IMR-90 (cell line): ENCODE measurements at regions not wholly inside any gene's neighbourhood (a gene's known extent, or its start where the extent isn't known, plus 50 kb on each side); places are given as distances from the start of the nearest gene placed in this dataset.

Experiments
- ATAC-seq: fragments of 200-7000 bp; cut with Tn5 transposase; 2 replicates; pipeline ENCODE4 v1.9.1; 2020; ENCODE audit warnings: low read depth, mild to moderate bottlenecking, moderate library complexity
- BruUV-seq: library from RNA; stranded (reverse); fragments of 400-500 nt; replicated peaks from 2 replicates; lab custom pipeline; 2021; lab: Mats Ljungman, UMichigan
- CTCF ChIA-PET: fragments of 300-600 bp; formaldehyde crosslinking; extraction: SDS; loops from one replicate; lab custom pipeline; 2021; ENCODE audit warnings: antibody characterized with exemption; lab: Yijun Ruan, JAX
- POLR2A ChIA-PET: fragments of 300-600 bp; sonication (Branson Sonifier 250); formaldehyde crosslinking; loops from one replicate; lab custom pipeline; 2022; ENCODE audit warnings: antibody characterized with exemption; ENCODE audit not compliant: unreplicated experiment; lab: Charles Lee
- DNase-seq: peaks from one replicate; pipeline ENCODE4 v3.0.0; 2013
- H2AFZ ChIP-seq: replicated peaks from 2 replicates; pipeline ENCODE3; 2013; ENCODE audit warnings: low read length, mild to moderate bottlenecking; ENCODE audit not compliant: poor library complexity
- H2AK5ac ChIP-seq: 2 replicates; pipeline ENCODE4 v1.6.1; 2013; ENCODE audit warnings: low read depth, low read length, inconsistent platforms
- H2AK9ac ChIP-seq: replicated peaks from 2 replicates; pipeline ENCODE3; 2013; ENCODE audit warnings: mild to moderate bottlenecking, low read depth, low read length, moderate library complexity; ENCODE audit not compliant: poor library complexity
- H2BK120ac ChIP-seq: 2 replicates; pipeline ENCODE4 v1.6.1; 2013; ENCODE audit warnings: low read depth, low read length, inconsistent platforms
- H2BK15ac ChIP-seq: 3 replicates; pipeline ENCODE4 v1.6.1; 2013; ENCODE audit warnings: low read depth, low read length, inconsistent platforms
- H2BK20ac ChIP-seq: 2 replicates; pipeline ENCODE4 v1.6.1; 2013; ENCODE audit warnings: low read depth, mild to moderate bottlenecking, inconsistent platforms, low read length, moderate library complexity
- H2BK5ac ChIP-seq: 2 replicates; pipeline ENCODE4 v1.6.1; 2013; ENCODE audit warnings: mild to moderate bottlenecking, low read depth, low read length, inconsistent platforms; ENCODE audit not compliant: poor library complexity, severe bottlenecking
- H3K14ac ChIP-seq: replicated peaks from 2 replicates; pipeline ENCODE4 v1.6.1; 2013; ENCODE audit warnings: low read depth, low read length, inconsistent platforms
- H3K18ac ChIP-seq: 2 replicates; pipeline ENCODE4 v1.6.1; 2013; ENCODE audit warnings: low read depth, low read length, control low read depth
- H3K23ac ChIP-seq: 2 replicates; pipeline ENCODE4 v1.6.1; 2013; ENCODE audit warnings: low read depth, low read length, inconsistent platforms
- H3K27ac ChIP-seq: 2 replicates; pipeline ENCODE4 v1.5.1; 2013; ENCODE audit warnings: mild to moderate bottlenecking, control low read depth, low read length; ENCODE audit not compliant: insufficient read depth
- H3K27me3 ChIP-seq: 2 replicates; pipeline ENCODE4 v1.6.1; 2013; ENCODE audit warnings: low read length; ENCODE audit not compliant: control insufficient read depth, insufficient read depth
- H3K36me3 ChIP-seq: 2 replicates; pipeline ENCODE4 v1.6.1; 2013; ENCODE audit warnings: low read length, mixed read lengths; ENCODE audit not compliant: control insufficient read depth, insufficient read depth
- H3K4ac ChIP-seq: 2 replicates; pipeline ENCODE4 v1.6.1; 2013; ENCODE audit warnings: low read depth, low read length, inconsistent platforms
- H3K4me1 ChIP-seq: 2 replicates; pipeline ENCODE4 v1.6.1; 2013; ENCODE audit warnings: low read length, mixed read lengths; ENCODE audit not compliant: control insufficient read depth, insufficient read depth
- H3K4me2 ChIP-seq: 2 replicates; pipeline ENCODE4 v1.6.1; 2013; ENCODE audit warnings: low read depth, mild to moderate bottlenecking, control low read depth, low read length, moderate library complexity
- H3K4me3 ChIP-seq: 2 replicates; pipeline ENCODE4 v1.5.1; 2013; ENCODE audit warnings: low read depth, mild to moderate bottlenecking, control low read depth, low read length, moderate library complexity; ENCODE audit not compliant: insufficient read depth
- H3K56ac ChIP-seq: 2 replicates; pipeline ENCODE4 v1.6.1; 2013; ENCODE audit warnings: low read length, inconsistent platforms; ENCODE audit not compliant: insufficient read depth; ENCODE audit errors: extremely low read depth
- H3K79me1 ChIP-seq, 2 experiments: 2 replicates each; pipeline ENCODE4 v1.6.1; 2013; ENCODE audit warnings: low read length in 2 of 2, inconsistent platforms in 1 of 2, low read depth in 1 of 2
- H3K9ac ChIP-seq: 2 replicates; pipeline ENCODE4 v1.6.1; 2013; ENCODE audit warnings: low read depth, low read length, control low read depth
- H3K9me1 ChIP-seq: 2 replicates; pipeline ENCODE4 v1.6.1; 2013; ENCODE audit warnings: low read length, inconsistent platforms; ENCODE audit not compliant: insufficient read depth
- H3K9me3 ChIP-seq: 2 replicates; pipeline ENCODE4 v1.6.1; 2013; ENCODE audit warnings: low read length; ENCODE audit not compliant: control insufficient read depth, insufficient read depth
- H4K20me1 ChIP-seq: 2 replicates; pipeline ENCODE4 v1.6.1; 2013; ENCODE audit warnings: low read length, inconsistent platforms; ENCODE audit not compliant: insufficient read depth
- H4K5ac ChIP-seq: 2 replicates; pipeline ENCODE4 v1.6.1; 2013; ENCODE audit warnings: mild to moderate bottlenecking, low read depth, low read length, control low read depth
- H4K8ac ChIP-seq, 2 experiments: 2 replicates each; pipeline ENCODE4 v1.6.1; 2013; ENCODE audit warnings: low read depth in 2 of 2, low read length in 2 of 2, control low read depth in 1 of 2, inconsistent platforms in 1 of 2
- H4K91ac ChIP-seq: 2 replicates; pipeline ENCODE4 v1.6.1; 2013; ENCODE audit warnings: low read depth, low read length, inconsistent platforms; ENCODE audit not compliant: insufficient read depth
- BHLHE40 ChIP-seq: fragments of 150-350 bp; IDR thresholded peaks from 2 replicates; pipeline ENCODE4 v1.6.1; 2016; ENCODE audit warnings: mild to moderate bottlenecking, low read depth, low read length
- FOS ChIP-seq: fragments of 150-350 bp; IDR thresholded peaks from 2 replicates; pipeline ENCODE4 v1.6.1; 2016; ENCODE audit warnings: low read depth, low read length
- MAFK ChIP-seq: IDR thresholded peaks from 2 replicates; pipeline ENCODE4 v1.6.1; 2012; ENCODE audit warnings: low read depth, low read length, improper control_type of control experiment
- MXI1 ChIP-seq: IDR thresholded peaks from 2 replicates; pipeline ENCODE4 v1.6.1; 2012; ENCODE audit warnings: low read depth, mild to moderate bottlenecking, low read length, moderate library complexity, borderline replicate concordance
- POLR2A ChIP-seq: IDR thresholded peaks from 2 replicates; pipeline ENCODE4 v1.6.1; 2012; ENCODE audit warnings: mild to moderate bottlenecking, low read depth, low read length
- RCOR1 ChIP-seq: IDR thresholded peaks from 2 replicates; pipeline ENCODE4 v1.6.1; 2012; ENCODE audit warnings: mild to moderate bottlenecking, low read length, improper control_type of control experiment; ENCODE audit not compliant: insufficient replicate concordance
- RFX5 ChIP-seq: IDR thresholded peaks from 2 replicates; pipeline ENCODE4 v1.8.0; 2012; ENCODE audit warnings: low read depth, mild to moderate bottlenecking, low read length, moderate library complexity
- WGBS, 2 experiments: methylation state at CpG; one replicate each; pipeline versions ENCODE4 v1.1.5 to v1.1.7; 2013; ENCODE audit warnings: missing lambda C conversion rate in 2 of 2; ENCODE audit not compliant: insufficient read length in 1 of 2; ENCODE audit errors: extremely low coverage in 2 of 2; 5-methylcytosine and 5-hydroxymethylcytosine counted together
- dilution Hi-C: fragments of 300-500 bp; cut with HindIII; formaldehyde crosslinking; loops from one replicate; pipeline ENCODE4 v1.14.3; 2018; ENCODE audit warnings: low sequenced_read_pairs; ENCODE audit not compliant: unreplicated experiment
- in situ Hi-C: fragments of 300-500 bp; cut with MboI; formaldehyde crosslinking; loops from 3 replicates; pipeline ENCODE4 v1.14.3; 2019; ENCODE audit warnings: low sequenced_read_pairs, inconsistent platforms, mixed read lengths
- intact Hi-C: fragments of 100-400 bp; cut with micrococcal nuclease; formaldehyde crosslinking; loops from 2 replicates; pipeline ENCODE4 v1.10.0; 2022
- TF ChIP-seq, protein P1 (sequence below): fragments of 150-350 bp; IDR thresholded peaks from 2 replicates; pipeline ENCODE4 v1.6.1; 2016; ENCODE audit warnings: low read depth, mild to moderate bottlenecking, low read length, moderate library complexity, borderline replicate concordance

DNA sequence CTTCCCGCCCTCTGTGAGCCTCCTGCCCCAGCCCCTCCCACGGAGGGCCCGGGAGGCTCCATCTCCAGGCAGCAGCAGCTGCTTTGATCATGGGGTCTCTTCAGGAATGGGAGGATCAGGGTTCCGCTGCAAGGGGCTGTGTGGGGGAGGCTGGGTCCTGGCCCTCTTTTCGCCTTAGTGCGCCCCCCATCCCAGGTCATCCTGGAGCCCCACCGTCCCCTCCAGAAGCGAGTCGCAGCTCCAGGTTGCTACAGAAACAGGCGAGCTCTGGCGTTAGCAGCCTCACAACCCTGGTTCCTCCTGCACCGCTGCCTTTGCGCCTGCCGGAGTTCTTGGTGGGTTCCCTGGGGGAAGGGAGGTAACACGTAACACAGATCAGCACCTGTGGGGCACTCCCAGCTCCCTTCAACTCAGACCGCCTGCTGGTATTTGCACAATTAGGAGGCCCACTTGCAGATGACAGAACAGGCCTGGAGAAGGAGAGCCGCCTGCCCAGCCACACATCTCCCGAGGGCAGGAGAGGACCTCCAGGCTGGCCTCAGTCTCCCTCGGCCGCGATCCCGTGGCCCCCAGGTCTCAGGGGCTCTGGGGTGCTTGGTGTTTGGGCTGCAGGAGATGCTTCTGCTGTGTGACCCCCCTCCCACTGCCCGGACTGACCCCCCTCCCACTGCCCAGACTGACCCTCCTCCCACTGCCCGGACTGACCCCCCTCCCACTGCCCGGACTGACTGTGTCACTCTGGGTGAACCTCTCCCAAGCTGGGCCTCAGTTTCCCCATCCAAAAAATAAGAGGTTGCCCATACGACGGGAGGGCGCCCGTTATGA, 64.2 kb upstream of the ADRA2C start:
- Histone ChIP-seq H3K18ac (no peak overlapping the region), H3K9ac (no peak overlapping the region), H3K14ac (no peak overlapping the region), H2AFZ (no peak overlapping the region), H3K23ac (no peak overlapping the region), H3K9me3 (no peaks in the 10 kb centered on the region), H2BK5ac (no peak overlapping the region), H3K56ac (no peak overlapping the region), H4K5ac (no peak overlapping the region), H2AK9ac (no peak overlapping the region), H2AK5ac (no peak overlapping the region), H4K8ac (no peak overlapping the region), H3K27me3 (peaks cover 48% of the 10 kb centered on the region), H3K27ac (no peak overlapping the region), H3K9me1 (no peaks in the 10 kb centered on the region), H3K36me3 (no peaks in the 10 kb centered on the region), H3K4me1 (no peaks in the 10 kb centered on the region), H4K91ac (no peak overlapping the region), H3K4me3 (no peak overlapping the region), H2BK15ac (no peak overlapping the region), H2BK120ac (no peak overlapping the region), H3K79me1 (no peaks in the 10 kb centered on the region), H4K20me1 (no peaks in the 10 kb centered on the region), H3K4me2 (no peak overlapping the region), H2BK20ac (no peak overlapping the region), H3K4ac (no peak overlapping the region)
- in situ Hi-C loops: no loop called here
- ChIA-PET CTCF (no interaction called here), POLR2A (no interaction called here)
- TF ChIP-seq BHLHE40 (no peak), MXI1 (no peak), FOS (no peak), RFX5 (no peak), RCOR1 (no peak), MAFK (no peak), POLR2A (no peak)
- TF ChIP-seq, protein P1, sequence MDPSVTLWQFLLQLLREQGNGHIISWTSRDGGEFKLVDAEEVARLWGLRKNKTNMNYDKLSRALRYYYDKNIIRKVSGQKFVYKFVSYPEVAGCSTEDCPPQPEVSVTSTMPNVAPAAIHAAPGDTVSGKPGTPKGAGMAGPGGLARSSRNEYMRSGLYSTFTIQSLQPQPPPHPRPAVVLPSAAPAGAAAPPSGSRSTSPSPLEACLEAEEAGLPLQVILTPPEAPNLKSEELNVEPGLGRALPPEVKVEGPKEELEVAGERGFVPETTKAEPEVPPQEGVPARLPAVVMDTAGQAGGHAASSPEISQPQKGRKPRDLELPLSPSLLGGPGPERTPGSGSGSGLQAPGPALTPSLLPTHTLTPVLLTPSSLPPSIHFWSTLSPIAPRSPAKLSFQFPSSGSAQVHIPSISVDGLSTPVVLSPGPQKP: no peak
- intact Hi-C loops: no loop called here
- ATAC-seq: no peak
- WGBS, 2 experiments: 49% methylated on average over 9 of the region's 29 CpGs; no CpG with 5 or more reads in 1 of the 2 experiments
- no TSS peak for BruUV-seq
- DNase-seq: no peak
- dilution Hi-C loops: no loop called here
